Dermis blood vessel endothelial cell (primary cell): ENCODE measurements at regions not wholly inside any gene's neighbourhood (a gene's known extent, or its start where the extent isn't known, plus 50 kb on each side); places are given as distances from the start of the nearest gene placed in this dataset.

Experiments
- DNase-seq: peaks from one replicate; pipeline ENCODE4 v3.0.0; 2010

DNA sequence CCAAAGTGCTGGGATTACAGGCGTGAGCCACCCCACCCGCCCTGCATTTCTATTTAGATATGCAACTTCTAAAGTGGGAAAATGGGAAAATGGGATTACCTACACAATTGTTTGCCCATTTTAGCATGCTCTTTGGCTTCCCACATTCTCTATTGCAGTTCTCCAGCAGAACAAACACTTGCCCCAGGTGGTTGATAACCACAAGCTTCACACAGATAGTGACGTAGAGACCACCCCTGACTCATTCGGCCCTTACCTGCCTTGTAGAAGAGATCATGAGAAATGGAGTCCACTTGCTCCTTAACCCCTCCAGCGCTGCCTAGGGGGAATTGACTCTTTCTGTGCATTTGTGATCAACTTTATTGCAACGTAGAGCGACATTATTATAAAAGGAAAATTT, 83.2 kb upstream of the RAP2B start:
- DNase-seq = no peak

DNA sequence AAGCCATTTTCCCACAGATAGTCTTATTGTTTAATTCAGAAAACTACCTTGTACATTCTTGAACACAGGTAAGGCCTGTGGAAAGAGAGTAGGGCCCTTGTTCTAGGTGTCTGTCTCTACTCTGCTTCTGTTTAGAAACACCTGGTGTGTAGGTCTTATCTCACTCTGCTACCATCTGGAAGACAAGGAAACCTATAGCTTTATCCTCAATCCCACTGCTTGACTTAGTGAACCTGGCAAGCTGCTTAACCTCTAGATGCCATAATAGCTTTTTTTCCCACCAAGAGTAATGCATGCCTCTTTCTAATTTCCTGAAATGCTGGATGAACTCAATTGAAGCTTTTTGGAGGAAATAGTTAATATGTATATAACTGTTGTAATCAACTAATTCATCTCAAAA, 82.6 kb upstream of the RAP2B start:
- no peak for DNase-seq

DNA sequence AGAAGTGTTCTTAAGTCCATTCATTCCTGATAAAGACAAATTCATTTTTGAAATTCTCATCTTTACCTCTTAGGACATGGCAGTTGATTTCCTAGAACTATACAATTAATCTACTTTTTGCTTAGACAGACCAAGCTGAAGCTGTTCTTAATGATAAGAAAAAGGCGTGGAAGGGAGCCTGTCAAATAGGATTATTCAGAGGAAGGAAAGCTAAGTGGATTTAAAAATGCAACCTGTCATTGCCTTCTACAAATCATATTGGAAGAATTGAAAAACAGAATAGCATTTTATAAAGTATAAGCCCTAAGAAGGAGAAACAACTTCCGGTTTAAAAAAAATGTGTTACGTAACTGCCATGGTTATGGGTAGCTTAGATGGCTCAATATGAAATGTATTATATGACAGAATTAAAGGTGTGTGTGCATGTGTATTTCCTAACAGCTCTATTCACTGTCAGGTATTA, 81.2 kb upstream of the RAP2B start:
- no peak for DNase-seq

DNA sequence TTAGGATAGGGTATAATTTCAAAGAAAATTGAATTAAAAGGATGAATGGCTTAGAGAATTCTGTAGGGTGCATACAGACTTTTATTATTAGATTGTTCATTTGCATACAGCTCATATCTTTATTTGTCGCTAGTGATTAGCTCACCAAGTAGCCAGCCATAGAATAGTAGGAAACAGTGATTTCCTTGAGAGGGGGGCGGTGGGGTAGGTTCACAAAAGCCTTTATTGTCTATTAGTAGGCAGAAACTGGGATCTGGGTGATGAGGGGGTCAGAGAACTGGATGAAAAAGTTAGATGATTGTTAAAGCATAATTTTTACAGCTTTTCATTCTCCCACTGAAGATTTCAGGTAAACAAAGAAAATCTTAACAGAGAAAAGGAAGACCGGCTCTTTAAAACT, 77.6 kb upstream of the RAP2B start:
- peak; percentile 70 for DNase-seq

DNA sequence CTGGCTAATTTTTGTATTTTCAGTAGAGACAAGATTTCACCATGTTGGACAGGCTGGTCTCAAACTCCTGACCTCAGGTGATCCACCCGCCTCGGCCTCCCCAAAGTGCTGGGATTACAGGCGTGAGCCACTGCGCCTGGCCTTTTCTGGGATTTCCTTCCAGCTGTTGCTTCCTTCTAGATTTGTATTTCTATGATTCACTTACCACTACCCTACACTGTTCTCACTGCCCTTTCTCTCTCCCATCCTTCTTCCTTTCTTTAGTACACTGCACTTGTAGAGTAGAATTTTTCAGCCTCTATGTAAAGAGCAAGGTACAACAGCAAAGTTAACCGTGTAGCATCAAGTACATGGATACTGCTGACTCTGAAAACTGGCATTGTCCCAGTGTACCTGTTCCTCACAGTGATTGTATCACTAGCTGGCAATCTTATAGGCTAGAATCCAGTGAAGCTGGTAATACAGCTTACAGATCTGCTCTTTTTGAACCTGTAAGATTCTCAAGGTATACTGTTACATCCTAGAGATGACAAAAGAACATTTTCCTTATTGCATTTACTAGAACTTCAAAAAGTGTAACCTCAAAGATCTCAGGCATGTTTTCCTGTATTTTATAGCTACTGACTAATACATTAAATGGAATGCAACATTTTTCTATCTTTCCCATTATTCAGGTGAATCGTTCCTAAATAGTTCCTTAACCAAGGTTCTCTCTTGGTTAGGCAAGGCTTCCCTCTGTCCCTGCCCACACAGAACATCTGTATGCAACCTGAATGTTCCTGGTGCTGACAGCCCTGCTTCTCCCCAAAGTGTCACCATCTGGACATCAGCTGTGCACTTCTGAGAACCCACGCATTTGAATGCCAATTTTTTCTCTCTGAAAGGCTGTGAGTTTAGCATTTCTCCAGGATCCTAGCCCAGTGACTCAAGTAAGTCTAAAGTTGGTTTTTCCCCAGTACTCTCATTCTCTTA, 74.1 kb upstream of the RAP2B start:
- no peak for DNase-seq

DNA sequence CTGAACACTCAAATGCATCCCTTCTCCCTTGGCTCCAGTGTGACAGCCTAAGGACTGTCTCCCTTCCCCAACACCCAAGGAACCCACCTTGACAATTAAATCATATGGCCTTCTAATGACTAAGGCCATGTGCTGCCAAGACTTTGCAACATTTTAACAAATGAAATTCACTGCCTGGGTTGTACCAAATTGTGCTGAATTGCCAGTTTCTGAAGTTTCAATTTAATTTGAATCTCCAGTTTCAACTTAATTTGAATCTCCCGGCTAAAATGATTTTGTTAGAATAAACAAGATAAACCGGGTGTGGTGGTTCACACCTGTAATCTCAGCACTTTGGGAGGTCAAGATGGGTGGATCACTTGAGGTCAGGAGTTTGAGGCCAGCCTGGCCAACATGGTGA, 72.4 kb upstream of the RAP2B start:
- no peak for DNase-seq

DNA sequence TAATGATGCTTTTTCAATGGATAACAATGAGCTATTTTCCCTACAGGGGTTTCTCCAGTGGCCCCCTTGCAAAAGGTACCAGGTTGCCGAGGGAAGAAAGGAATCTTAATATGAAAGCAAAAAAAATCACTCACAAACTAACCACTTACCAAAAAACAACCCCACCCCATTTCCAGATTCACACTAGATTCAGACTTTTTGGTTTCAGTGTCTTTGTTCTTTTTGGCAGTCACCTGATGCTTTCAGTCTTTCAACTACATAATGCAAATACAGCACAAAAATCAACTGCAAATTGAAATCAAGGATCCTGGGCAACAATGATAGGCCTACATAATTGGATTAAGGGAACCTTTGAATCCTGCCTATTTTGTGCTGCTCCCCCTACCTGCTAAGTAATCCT, 71.1 kb upstream of the RAP2B start:
- no peak for DNase-seq

DNA sequence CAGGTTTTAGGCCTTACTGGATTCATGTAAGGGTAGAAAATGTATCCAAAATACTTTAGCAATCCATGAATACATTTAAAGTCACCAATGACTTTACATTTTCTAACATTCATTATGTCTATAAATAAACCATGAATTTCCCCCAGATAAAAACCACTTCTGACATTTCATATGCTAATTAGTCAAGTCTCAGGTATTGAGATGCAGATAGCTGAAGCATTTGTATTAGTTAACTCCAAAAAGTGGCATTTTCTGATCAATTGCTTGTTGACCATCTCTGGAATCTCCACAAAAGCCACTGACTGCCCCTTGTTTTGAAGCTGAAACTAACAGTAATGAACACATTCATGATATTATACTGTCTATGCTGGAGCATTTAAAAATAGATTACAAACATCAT, 68.4 kb upstream of the RAP2B start:
- no peak for DNase-seq

DNA sequence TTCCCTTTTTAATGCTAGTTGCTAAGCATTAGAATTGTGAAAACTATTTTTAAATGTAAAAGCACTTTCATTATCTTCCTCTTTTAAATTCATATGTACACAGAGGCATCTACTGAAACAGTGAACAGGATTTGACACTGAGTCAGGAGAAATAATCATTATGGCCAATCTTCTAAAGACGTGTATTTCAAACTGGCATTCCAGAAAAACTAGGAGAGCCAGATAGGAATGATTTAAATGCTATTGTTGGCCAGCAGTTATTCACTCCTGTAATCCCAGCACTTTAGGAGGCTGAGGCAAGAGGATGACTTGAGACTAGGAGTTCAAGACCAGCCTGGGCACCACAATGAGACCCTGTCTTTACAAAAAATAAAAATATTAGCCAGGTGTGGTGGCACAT, 67.6 kb upstream of the RAP2B start:
- no peak for DNase-seq

DNA sequence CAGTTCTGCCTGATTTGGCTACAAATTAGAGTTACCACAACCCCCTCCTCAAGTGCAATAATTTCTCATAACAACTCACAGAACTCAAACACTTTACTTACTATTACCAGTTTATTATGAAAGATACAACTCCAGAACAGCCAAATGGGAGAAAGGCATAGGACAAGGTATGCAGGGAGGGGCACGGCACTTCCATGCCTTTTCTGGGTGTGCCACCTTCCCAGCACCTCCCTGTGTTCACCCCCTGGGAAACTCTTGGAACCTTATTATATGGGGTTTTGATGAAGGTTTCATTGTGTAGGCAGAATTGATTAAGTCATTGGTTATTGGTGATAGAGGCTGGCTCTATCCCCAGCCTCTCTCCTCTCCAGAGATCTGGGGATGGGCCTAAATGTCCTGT, 66.6 kb upstream of the RAP2B start:
- no peak for DNase-seq

DNA sequence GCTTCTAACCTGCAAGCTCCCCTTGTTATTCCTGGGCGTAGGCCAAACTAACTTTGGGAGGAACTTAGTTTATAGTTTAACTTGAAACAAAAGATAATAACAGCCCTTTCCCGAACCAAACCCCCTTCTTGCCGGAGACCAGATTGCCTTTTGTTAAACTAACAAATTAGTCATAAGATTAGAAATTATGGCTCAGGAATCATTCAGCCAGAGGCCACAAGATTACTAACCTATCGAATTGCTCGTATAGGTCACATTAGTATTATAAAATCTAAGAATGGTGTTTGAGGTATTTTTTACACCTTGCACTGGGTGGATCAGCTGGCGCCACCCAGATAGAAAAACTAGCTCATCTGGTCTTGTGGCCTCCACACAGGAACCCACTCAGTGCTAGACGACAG, 65.3 kb upstream of the RAP2B start:
- DNase-seq = peak; percentile 14

DNA sequence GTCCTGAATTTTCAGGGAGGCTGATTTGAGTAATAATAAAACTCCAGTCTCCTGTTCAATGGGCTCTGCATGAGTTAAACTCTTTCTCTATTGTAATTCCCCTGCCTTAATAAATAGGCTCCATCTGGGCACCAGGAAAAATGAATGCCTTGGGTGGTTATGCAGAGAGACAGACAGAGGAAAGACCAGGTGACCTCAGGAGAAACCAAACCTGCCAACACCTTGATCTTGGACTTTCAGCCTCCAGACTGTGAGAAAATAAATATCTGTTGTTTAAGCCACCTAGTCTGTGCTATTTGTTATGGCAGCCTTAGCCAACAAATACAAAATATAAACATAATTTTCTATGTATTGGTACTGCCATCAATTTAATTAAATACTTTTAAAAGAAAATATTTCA, 64.8 kb upstream of the RAP2B start:
- no peak for DNase-seq

DNA sequence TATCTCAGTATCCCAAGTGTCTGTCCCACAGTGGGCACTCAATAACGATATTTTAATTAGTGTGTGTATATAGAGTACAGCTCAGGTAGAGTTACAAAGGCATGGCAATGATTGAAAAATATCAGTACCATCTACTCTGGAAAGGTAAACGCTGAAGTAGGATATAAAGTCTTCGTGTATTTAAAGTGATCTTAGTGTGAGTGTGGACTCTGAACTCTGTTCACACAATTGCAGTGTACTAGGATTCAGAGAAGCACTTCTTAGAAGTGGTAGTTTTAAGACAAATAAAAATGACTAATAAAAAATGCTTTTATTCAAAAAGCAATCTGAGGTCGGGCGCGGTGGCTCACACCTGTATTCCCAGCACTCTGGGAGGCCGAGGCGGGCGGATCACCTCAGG, 62.9 kb upstream of the RAP2B start:
- DNase-seq = no peak

DNA sequence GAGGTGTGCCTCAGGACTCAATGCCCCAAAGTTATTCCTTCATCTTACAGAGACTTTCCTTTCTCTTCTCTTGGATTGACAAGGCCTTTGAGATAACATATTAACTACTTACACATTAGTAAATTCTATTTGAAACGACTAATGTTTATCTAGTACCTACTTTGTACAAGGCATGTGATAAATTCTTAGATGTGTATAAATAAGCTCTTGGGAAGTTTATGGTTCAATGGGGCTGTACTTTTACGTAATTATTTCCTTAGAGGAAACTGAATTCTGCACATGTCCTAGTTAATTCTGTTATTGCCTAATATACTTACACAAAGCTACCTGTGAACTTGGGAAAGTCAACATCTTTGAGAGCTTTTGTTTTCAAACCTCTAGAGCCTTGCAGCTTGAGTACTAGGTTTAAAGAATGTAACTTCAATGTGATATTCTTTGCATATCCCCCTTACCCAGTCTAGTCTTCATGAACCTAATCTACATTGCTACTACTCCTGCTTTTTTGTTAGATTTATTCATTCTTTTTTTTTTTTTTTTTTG, 58.5 kb upstream of the RAP2B start:
- DNase-seq = peak; percentile 28

DNA sequence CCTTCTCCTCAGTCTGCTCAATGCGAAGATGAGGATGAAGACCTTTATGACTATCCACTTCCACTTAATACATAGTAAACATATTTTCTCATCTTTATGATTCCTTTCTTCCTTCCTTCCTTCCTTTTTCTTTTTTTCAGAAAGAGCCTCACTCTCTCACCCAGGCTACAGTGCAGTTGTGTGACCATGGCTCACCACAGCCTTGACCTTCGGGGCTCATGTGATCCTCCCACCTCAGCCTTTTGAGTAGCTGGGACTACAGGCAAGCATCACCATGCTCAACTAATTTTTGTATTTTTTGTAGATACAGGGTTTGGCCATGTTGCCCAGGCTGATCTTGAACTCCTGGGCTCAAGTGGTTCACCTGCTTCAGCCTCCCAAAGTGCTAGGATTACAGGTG, 52.0 kb upstream of the RAP2B start:
- DNase-seq = no peak

DNA sequence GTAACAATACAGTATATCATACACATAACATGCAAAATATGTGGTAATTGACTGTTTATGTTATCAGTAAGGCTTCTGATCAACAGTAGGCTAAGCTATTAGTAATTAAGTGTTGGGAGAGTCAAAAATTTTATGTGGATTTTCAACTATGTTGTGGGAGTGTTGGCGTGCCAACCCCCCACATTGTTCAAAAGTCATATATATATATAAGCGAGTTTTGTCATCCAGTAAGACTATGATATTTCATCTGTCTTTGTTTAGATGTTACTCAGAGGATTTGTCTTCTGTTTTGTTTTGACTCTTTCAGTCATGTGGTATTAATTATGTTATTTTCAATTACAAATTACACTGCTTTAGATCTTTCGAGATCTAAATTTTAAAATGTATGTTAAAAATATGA, 51.0 kb upstream of the RAP2B start:
- DNase-seq = no peak
